ENCODE measurements at regions not wholly inside any gene's neighbourhood (a gene's known extent, or its start where the extent isn't known, plus 50 kb on each side); places are given as distances from the start of the nearest gene placed in this dataset.
"Not testable (repeated sequence)": the region's sequence is repeated elsewhere in the genome, so short reads cannot be mapped to it uniquely, and the experiment has no call there.

DNA sequence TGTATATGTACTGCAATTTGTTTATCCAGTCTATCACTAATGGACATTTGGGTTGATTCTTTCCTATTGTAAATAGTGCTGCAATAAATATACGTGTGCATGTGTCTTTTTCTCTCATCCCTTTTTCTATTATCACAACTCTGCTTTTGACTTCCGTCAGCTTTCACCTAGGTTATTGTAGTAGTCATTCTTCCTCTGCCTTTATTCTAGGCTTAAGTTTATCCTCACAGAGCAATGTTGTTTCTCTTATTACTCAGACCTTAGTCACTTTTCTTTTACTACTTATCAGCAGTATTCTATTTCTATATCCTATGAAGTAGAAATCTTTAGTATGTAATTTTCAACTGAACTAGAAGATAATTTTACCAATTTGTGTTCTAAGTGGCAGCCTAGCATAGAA is 175.3 kb upstream of the SEMA3E start:
- DNase-seq: no peak

DNA sequence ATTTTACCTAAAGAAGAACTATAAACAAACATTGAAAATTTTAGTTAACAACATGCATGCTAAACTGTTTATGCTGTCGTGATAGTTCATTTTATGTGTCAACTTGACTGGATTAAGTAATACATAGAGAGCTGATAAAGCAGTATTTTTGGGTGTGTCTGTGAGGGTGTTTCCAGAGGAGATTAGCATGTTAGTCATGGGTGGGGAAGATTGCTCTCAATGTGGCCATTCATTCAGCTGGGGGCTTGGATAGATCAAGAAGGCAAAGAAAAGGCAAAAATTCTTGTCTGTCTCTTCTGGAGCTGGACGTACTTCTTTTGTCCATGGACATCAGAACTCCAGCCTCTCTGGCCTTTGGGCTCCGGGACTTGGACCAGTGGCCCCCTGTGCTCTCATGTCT is 172.9 kb upstream of the SEMA3E start:
- DNase-seq: no peak

DNA sequence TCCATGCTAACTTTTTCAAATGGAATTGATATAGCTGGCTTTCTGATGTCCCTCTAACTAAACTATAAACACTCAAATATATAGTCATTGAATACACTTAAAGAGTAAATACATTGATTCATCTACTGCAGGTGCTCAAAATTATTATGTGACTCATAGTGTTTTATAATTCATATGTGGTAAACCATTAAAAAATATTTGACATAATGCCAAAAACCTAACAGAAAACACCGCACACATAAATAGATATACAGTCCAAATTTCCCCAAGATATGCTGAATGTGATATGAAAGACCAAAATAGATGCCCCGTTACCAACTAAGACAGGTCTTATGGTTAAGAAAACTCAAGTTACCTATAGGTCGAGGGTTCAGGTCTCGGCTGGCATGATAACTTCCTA is 171.7 kb upstream of the SEMA3E start:
- no peak for DNase-seq

DNA sequence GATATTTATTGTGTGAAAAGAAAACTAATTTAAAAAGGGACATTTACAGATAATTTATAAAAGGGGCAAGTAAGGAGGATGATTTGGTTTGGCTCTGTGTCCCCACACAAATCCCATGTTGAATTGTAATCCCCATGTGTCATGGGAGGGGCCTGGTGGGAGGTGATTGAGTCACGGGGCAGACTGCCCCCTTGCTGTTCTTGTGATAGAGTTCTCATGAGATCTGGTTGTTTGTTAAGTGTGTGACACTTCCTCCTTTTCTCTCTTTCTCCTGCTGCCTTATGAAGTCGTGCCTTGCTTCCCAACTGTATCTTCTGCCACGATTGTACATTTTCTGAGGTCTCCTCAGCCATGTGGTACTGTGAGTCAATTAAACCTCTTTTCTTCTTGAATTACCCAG is 171.0 kb upstream of the SEMA3E start:
- no peak for DNase-seq

DNA sequence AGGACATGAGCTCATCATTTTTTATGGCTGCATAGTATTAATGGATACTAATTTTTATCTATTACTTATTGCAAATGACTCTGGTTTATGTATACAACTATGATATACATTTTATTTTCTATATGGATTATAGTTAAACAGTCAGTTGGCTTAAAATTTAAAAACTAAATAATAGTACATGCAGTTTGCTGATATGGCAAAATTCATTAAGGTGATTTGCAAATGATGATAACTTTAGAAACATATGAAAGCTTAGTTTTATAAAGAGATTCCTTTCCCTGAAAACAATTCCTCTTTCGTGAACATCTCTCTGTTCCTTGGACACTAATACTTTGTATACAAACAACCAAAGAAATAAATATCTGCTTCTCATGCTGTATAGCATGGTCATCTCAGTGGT is 165.5 kb upstream of the SEMA3E start:
- DNase-seq: no peak

DNA sequence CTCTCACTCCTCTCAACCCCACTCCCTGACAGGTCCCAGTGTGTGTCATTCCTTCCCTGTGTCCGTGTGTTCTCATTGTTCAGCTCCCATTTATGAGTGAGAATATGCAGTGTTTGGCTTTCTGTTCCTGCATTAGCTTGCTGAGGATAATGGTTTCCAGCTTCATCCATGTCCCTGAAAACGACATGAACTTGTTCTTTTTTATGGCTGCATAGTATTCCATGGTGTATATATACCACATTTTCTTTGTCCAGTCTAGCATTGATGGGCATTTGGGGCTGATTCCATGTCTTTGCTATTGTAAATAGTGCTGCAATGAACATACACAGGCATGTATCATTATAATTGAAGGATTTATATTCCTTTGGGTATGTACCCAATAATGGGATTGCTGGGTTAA is 163.6 kb upstream of the SEMA3E start:
- DNase-seq: not testable (repeated sequence)

DNA sequence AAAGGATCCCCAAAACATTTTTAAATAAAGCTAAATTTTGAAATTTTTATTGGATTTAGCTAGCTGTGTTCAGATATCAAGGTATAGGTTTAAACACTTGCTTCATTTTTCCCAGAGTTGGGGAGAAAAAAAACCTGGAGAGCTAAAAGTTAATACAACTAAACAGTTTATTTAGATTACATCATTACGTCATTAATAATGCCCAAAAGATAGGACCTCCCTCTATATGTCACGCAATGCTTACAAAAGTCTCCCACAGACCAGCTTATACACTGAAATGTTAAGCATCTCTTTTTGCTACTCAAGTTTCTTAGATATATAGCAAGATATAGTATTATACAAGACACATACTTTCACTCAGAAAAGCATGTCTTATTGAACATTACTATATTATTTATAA is 160.0 kb upstream of the SEMA3E start:
- no peak for DNase-seq

DNA sequence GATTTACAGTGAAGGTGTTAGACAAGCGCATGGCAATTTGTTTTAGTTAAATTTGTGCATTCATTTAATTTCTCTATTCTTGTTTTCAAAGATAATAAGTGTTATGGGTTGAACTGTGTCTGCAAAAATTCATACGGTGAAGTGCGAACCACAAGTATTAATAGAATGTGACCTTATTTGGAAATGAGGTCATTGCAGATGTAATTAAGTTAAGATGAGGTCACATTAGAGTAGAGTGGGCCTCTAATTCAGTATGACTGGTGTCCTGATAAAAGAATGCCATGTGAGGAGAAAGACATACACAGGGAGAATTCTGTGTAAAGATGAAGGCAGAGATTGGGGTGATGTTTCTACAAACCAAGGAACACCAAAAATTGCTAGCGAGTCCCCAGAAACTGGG is 158.8 kb upstream of the SEMA3E start:
- DNase-seq: no peak

DNA sequence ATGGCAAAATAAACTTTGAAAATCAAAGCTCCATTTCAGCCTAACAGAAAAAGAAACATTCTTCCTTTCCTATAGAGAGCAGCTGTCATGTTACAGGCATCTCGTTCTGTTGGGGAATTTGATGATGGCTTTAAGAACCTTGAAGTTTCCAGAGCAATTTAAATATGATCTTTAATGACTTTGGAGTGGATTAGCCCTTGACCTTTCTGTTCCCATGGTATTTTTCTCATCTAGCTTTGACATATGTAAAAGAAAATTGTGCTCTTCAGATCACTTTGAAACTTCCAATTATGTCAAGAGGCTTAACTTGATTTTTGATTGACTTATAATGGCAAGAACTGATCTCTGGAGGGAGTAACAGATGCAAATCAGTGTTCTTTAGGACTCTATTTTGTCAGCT is 157.6 kb upstream of the SEMA3E start:
- DNase-seq: no peak

DNA sequence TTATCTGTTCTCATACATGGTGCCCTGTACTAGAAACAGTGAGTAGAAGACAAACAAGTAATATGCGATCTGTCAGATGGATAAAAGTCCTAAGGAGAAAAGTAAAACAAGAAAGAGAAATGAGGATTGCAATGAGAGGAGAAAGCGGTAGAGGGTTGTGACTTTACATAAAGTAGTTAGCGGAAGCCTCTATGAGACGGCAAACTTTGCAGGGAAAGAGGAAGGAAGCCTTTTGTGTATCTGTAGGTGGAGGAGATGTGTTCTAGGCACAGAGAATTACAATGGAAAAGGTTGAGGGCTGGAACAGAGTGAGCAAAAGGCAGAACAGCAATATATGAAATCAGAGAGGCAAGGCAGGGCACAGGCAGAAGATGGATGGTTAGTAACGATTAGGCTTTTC is 150.4 kb upstream of the SEMA3E start:
- no peak for DNase-seq

DNA sequence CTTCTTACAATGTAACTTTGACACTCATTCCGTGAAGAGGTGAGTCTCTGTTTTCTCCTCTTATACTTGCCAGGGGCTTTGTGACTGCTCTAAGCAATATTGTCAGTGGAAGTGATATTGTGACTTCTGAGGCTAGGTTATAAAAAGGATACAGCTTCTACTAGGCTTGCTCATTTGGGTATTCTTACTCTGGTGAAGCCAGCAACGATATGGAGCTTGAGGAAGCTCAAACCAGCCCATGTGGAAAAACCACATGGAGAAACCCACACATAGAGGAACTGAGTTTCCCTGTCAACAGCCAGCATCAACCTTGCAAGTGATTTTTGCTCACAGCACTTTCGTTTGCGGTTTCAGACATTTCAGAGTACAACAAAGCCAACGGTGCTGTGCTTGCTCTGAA is 149.6 kb upstream of the SEMA3E start:
- DNase-seq: no peak

DNA sequence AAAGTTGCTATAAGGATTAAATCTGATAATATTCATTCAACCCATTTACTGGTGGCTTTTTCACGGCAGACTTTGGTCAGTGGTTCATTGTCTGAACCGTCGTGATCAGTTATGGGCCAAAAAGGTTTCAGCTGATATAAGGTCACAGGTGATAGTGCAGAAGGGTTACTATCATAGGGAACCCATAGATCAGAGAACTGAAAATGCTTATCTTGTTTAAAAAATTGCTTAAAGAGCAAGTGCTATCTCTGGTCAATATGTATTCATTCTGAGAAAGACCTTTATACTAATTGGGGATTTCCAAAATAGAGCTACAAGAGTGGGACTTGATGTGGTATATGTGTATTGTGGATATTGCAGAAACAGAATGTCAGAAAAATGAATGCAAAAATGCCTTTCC is 147.8 kb upstream of the SEMA3E start:
- DNase-seq: no peak

DNA sequence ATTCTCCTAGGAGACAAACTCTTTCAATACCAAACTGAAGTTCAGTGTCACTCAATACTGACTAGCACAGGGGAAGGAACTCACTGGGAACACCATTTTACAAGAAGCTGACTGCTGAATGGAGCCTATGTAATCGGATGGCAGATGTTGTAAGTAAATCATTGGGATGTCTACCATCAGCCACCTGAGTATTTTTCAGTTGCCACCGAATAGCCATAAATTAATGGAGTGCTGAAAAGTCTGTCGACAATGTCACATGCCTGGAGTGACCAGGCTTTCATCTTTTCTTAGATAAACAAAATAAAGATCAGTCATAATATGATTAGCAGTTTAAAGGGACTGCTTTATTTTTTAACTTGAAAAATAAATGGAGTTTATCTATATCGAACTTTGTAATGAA is 145.9 kb upstream of the SEMA3E start:
- no peak for DNase-seq

DNA sequence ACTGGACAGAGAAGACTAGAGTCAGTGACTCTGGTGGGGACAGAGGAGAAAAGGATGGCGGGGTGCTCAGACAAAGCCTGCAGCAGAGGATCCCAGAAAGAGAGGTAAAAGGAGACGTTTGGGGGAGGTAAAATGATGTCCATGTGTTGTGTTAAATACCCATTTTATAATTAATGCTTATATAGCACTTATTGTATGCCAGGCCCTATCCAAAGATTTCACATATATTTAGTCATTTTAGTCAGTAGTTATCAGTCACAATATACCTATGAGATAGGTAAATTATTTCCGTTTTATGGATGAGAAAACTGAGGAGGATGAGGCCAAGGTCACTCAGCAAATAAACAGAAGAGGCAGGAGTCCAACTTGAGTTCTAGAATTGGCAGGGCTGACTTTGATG is 144.6 kb upstream of the SEMA3E start:
- DNase-seq: no peak

DNA sequence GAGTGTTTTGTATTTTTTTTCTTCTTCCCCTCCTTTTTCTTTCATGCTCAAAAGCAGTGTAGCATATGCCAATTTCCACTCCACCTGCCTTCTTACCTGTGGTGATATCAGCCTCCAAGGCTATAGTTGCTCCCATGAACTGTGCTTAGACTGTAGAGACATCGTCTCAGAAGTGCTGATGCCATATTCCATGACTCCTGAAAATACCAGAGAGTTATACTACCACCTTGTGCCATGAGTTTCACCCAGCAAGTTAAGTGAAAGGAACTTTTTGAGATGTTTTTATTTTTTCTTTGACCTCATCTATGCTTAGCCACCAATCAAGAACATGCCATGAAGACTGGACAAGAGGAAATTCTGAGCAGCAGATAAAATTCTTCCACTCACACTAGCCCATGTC is 142.8 kb upstream of the SEMA3E start:
- DNase-seq: no peak

DNA sequence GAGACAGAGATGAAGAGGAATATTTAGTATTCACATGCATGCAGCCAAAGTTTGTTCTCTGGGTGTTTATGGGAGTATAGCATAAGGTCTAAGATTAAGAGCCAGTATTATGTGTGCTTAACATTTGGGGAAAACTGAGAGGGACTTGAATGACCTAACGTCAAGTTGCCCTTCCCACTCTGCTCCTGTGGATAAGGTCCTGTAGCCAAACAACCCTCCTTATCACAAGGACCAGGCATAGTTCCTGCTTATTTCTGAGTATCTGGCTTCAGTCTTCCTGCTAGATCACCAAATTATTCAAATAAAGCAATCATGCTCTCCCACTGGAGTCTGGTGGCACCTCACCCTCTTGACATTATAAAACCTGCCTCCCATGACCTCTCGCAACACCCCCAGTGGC is 137.9 kb upstream of the SEMA3E start:
- DNase-seq: no peak

DNA sequence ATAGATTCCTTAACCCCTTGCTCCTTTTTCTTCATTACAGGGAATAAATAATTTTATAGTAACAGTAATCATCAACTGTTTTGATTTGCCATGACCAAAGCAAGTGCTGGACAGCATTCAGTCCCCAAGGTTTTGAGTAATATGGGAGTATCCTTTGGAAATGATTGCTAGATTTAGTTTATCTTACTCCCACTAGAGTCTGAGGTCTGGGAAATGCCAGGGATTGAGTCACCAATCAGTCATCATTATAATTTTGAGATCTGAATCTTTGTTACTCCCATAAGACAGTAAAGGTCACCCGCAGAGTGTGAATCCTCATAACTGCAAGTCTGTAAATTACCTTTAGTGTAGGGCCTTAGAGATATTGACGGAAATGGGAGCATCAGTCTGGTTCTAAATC is 133.7 kb upstream of the SEMA3E start:
- DNase-seq: no peak

DNA sequence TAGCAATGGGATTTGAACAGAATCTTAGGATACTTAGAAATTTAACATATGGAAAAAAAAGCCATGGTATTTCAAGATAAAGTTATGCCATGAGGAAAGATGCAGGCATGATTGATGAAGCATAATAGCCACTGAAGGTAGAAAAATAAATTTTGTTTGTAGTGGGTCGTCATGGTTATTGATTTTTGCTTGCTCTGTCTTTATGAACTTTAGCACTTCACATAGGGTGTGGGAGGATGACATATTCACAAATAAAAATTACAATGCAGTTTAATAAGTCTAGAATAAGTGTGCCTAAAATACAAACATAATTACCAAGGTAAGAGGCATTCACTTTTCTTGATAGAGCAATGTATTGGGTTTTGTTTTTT is 129.1 kb upstream of the SEMA3E start:
- DNase-seq: no peak

DNA sequence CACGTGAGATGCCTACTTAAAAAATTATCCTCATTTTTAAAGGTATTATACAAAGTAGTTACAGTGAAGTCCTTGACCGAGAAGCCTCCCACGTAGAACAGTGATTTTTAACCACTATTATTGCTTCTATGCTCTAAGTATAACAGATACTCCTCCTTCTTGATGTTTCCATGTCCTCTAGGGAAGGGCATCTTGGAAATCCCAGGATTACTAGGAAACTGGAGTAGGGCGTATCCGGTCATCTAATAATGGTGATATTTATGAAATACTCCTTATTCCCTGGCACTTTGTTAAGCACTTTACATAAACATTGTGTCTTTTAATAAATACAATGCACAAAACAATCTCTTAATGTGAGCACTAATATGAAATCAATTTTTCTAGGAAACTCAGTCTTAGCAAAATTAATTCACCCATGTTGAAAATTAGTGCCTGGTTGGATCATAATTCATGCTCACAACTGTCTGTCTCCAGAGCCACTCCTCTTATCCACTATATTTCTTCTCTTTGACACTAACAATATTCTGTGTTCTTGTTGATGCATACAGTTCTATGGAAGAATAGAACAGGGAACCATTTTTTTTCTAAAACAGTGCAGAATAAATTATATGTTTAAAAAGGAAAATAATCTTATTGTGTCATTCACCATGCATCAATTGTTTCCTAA is 128.6 kb upstream of the SEMA3E start:
- DNase-seq: no peak

DNA sequence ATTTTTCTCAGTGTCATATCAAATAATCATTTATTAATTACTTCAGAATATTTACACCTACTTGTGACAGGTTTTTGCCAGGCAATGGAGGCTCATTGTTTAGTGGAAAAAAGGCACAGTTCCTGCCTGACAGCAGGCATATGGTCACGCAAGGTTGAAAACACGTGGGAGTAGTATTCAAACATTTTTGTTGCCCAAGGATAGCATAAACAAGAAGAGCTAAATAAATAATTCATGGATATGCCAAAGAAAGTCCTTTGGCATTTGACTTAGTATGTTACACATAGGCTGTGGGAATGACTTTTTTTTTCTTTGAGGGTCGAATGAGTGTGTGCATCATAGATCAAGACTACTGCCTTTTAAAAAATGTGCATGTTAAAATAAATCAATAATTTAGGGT is 120.5 kb upstream of the SEMA3E start:
- no peak for DNase-seq

DNA sequence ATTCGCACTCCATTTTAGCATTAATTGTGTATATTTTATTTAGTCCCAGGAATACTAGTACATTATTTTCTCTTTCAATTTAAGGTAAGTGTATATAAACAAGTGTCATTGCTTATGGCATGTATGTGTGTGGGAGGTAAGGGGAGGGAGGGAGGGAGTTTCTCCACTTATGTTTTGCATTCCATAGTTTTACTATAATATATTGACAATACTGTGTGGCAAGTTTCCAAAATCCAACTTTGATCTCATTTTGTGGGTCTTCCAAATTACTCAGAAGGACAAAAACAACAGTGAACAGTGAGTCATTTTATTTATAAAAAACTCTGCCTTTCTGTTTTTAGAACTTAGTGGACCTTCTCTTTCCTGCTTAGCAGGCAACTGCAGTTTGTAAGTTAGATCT is 102.3 kb upstream of the SEMA3E start:
- no peak for DNase-seq

DNA sequence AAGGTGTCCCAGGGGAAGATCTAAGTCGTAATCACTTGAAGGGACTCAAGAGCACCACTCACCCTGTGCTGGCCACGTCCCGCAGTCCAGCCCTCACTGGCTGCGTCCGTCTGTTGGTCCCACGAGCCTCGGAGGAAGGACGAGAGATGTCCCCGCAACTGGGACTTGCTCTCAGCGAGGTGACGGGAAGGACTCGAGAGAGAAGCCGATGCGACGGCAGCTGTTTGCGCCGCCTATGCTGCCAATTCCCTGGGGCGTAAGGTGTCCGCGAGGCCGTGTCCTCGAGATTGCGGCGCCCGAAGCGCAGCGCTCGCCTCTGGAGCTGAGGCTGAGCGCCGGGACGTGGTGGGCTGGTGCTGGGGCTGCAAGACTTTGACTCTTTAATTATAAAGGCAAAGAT is 100.6 kb upstream of the SEMA3E start:
- DNase-seq: no peak

DNA sequence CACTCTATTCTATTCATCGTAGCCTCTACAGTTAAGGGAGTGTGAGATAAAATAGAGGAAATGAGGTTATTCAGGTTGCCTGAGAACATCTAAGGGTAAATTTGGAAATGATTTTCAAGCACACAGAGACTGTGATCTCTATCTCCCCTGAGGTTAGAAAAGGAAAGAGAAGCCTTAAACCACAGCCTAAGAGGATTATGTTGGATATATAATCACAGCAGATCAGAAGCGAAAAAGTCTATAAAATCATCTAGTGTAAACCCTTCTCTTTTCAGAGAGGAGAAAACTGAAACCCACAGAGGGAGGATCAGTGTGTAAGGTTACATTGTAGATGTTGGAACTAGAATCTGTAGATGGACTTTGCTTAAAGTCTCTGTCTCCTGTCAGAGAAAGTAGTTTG is 90.6 kb upstream of the SEMA3E start:
- DNase-seq: no peak

DNA sequence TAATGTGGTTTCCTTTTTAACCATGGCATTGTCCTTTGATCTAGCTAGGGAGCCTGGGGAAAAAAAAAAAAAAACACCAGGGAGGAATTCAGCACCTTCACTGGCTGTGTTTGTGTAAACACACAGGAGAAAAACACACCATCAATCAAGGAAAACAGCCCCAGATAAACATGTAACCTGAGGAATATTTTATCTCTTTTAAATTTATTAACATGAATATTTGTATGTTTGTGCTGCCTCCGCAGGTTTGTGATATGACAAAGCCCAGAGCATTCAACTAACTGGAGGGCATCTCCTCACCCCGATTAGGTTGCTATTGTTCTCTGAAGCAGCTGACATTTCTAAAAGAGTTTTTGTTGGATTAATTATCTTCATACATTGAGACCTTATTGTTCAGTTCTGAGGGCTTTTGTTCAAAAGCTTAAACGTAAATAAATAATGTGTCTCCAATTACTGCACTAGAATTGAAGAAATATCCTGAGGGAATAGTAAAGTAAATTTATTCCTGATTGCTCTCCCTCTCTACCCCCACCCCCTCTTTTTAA is 89.4 kb upstream of the SEMA3E start:
- peak; percentile 36 to 70 for DNase-seq

DNA sequence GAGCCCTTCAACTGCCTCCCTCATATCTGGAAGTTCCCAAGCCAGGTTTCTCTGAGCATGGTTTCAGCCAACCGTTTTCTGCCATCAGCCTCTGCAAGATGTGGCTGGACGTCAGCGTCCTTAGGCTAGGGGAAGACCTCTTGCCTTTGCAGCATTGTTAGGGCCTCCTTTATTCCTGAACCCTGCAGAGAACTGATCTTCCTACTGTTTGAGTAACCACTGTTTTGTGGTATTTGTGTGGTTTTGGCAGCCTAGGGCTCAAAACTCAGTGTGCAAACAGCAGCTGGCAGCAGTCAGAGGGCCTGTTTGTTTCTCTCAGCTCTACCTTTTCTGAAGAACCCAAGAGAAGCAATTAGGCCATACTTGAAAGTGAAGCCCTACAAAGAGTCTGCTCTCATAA is 83.4 kb upstream of the SEMA3E start:
- peak in 1 of 2 experiments; percentile 18 for DNase-seq

DNA sequence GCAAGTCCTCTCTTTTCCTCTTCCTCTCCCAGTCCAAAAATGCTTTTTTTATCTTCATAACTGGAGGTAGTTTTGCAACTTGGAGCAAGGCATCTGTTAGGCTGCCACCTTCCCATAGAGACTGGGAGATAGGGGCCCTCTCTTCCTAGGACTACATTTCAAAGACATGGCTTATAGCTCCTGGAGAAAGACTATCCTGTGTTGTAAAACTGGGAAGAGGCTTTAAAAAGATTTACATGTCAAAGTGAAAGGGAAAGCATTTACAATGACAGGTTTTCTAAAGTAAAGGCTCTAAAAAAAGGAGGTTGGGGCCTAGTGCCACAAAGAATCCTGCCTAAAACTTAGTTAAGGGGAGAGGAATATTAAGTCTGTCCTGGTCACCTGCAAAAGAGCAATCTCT is 82.2 kb upstream of the SEMA3E start:
- DNase-seq: no peak

All from NCI-H2081 (cell line).